ENCODE measurements at regions not wholly inside any gene's neighbourhood (a gene's known extent, or its start where the extent isn't known, plus 50 kb on each side); places are given as distances from the start of the nearest gene placed in this dataset.

DNA sequence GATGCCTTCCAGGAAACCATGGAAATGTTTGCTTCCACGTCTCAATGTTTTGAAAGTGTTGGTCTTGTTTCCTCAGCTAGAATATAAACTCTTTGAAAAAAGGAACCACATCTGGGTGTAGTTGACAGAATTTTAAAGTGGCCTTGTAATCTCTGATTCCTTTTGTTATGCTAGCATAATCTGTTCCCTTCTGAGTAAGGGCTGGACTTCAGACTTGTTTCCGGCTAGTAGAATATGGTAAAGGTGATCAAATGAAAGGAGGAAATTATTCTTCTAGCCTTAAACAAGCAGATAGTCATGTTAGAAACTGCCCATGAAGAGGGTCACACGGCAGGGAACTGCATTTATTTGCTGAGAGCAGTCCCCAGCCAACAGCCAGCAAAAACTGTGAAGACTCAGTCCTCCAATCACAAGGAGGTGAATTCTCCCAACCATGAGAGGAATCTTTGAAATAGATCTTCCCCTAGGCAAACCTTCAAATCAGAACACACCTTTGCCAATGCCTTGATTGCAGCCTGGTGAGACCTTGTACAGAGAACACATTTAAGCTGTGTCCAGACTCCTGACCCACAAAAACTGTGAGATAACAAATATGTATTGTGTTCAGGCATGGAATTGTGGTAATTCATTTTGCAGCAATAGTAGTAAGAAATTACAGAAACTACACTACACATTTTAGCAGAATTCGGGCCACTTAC, 316.9 kb upstream of the SP8 start:
- TF ChIP-seq, protein P1, sequence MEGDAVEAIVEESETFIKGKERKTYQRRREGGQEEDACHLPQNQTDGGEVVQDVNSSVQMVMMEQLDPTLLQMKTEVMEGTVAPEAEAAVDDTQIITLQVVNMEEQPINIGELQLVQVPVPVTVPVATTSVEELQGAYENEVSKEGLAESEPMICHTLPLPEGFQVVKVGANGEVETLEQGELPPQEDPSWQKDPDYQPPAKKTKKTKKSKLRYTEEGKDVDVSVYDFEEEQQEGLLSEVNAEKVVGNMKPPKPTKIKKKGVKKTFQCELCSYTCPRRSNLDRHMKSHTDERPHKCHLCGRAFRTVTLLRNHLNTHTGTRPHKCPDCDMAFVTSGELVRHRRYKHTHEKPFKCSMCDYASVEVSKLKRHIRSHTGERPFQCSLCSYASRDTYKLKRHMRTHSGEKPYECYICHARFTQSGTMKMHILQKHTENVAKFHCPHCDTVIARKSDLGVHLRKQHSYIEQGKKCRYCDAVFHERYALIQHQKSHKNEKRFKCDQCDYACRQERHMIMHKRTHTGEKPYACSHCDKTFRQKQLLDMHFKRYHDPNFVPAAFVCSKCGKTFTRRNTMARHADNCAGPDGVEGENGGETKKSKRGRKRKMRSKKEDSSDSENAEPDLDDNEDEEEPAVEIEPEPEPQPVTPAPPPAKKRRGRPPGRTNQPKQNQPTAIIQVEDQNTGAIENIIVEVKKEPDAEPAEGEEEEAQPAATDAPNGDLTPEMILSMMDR (IDR thresholded peaks at IDR 0.05), result no peak
- no peak for TF ChIP-seq EP300 (IDR thresholded peaks at IDR 0.05)
- no peak for TF ChIP-seq POLR2A (IDR thresholded peaks at IDR 0.05)
- TF ChIP-seq POLR2AphosphoS5 (IDR thresholded peaks at IDR 0.05), result no peak

Measured in suprapubic skin (tissue), 4 donors.